ENCODE measurements at regions not wholly inside any gene's neighbourhood (a gene's known extent, or its start where the extent isn't known, plus 50 kb on each side); places are given as distances from the start of the nearest gene placed in this dataset.
"Not testable (repeated sequence)": the region's sequence is repeated elsewhere in the genome, so short reads cannot be mapped to it uniquely, and the experiment has no call there.

- DNase-seq (ENCODE audit: low spot score in 2 of 2), result no peak
- Histone ChIP-seq H3K9me3 (no peaks in the 10 kb centered on the region), H3K27me3 (ENCODE audit: low read depth) (no peaks in the 10 kb centered on the region), H3K4me1 (no peaks in the 10 kb centered on the region; the same call in 1 of the 2 replicates), H3K36me3 (replicated peaks) (no peaks in the 10 kb centered on the region), H3K4me3 (no peak overlapping the region)
- in situ Hi-C loops (cut with MboI; ENCODE audit: low sequenced_read_pairs), result no loop called here
These were observed 207.0 kb downstream of the MN1 start for GRCh38 chr22:27594474-27595134.

GRCh38 chr22:27596133-27596870, 205.3 kb downstream of the MN1 start:
- Histone ChIP-seq H3K36me3 (replicated peaks) (no peaks in the 10 kb centered on the region), H3K27me3 (ENCODE audit: low read depth) (no peaks in the 10 kb centered on the region), H3K4me3 (no peak overlapping the region), H3K9me3 (no peaks in the 10 kb centered on the region), H3K4me1 (no peaks in the 10 kb centered on the region; the same call in 1 of the 2 replicates)
- in situ Hi-C loops (cut with MboI; ENCODE audit: low sequenced_read_pairs), result no loop called here
- no peak for DNase-seq (ENCODE audit: low spot score in 2 of 2)

- no peaks in the 10 kb centered on the region for H3K36me3 ChIP-seq (replicated peaks)
- DNase-seq (ENCODE audit: low spot score in 2 of 2), result peak; percentile 27 to 73
- no peaks in the 10 kb centered on the region for H3K27me3 ChIP-seq (ENCODE audit: low read depth)
- H3K4me3 ChIP-seq, result no peak overlapping the region
- no peaks in the 10 kb centered on the region; the same call in 1 of the 2 replicates for H3K4me1 ChIP-seq
- in situ Hi-C loops (cut with MboI; ENCODE audit: low sequenced_read_pairs), result no loop called here
- H3K9me3 ChIP-seq, result no peaks in the 10 kb centered on the region
These were observed 203.7 kb downstream of the MN1 start for GRCh38 chr22:27597703-27598444.

DNA sequence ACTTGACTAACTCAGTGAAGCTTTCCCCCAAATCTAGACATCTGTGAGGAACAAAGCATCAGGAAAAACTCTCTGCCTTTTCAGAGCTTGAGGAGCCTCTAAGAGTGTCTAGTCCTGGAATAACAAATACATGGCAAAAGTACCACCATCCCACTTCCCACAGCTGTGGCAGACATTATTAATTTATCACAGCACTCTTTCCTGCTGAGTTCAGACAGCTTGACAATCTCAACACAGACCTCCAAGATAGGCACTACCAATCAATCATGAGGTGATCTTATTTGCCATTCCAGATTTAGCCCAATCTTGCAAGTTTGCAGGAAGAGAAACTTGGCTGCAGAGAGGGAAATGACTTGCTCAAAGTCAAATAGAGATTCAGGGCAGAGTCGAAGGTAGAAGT, 202.8 kb downstream of the MN1 start:
- Histone ChIP-seq H3K27me3 (ENCODE audit: low read depth) (no peaks in the 10 kb centered on the region), H3K4me3 (no peak overlapping the region), H3K4me1 (no peaks in the 10 kb centered on the region; the same call in 1 of the 2 replicates), H3K9me3 (no peaks in the 10 kb centered on the region), H3K36me3 (replicated peaks) (no peaks in the 10 kb centered on the region)
- DNase-seq (ENCODE audit: low spot score in 2 of 2), result no peak
- in situ Hi-C loops (cut with MboI; ENCODE audit: low sequenced_read_pairs), result no loop called here

DNA sequence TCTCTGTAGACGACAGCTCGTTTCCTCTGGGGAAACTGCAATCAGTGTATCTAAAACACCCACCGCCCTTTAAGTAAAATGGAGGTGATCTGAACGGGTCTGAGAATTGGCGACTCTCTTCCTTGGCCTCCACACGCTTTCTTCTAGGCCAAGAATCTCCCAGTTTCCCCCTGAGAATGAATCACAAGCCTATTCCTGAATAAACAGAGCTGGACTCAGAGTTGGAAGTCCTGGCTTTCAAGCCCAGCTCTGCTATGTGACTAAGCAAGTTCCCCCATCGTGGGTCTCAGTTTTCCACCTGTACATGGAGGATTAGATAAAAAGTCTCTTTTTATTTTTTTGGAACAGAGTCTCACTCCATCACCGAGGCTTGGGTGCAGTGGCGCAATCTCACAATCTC, 200.4 kb downstream of the MN1 start:
- no peak overlapping the region for H3K4me3 ChIP-seq

DNA sequence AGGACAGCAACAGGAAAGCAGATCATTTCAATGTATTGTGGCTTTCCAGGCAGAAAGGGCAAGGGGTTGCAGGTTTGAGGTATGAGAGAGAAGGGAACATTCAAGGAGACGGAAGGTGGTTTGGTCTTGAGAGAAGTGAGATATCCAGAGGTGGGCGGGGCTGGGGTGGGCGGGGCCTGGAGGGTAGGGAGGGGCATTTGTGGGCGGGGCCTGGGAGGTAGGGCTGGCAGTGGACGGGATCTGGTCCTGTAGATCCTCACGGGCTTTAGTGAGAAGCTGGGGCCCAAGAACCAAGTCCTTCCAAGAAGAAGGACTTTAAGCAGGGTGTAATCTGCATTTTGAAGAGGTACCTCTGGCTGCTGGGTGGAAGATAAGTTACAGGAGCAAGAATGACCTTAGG, 199.2 kb downstream of the MN1 start:
- no peak overlapping the region for H3K4me3 ChIP-seq
- H3K27me3 ChIP-seq (ENCODE audit: low read depth), result no peaks in the 10 kb centered on the region
- no peaks in the 10 kb centered on the region; the same call in 1 of the 2 replicates for H3K4me1 ChIP-seq
- H3K9me3 ChIP-seq, result no peaks in the 10 kb centered on the region
- no peaks in the 10 kb centered on the region for H3K36me3 ChIP-seq (replicated peaks)
- in situ Hi-C loops (cut with MboI; ENCODE audit: low sequenced_read_pairs), result no loop called here
- DNase-seq (ENCODE audit: low spot score in 2 of 2), result peak in 1 of 2 experiments; percentile 48

More for the DNA sequence above, 200.4 kb downstream of the MN1 start:
- Histone ChIP-seq H3K27me3 (ENCODE audit: low read depth) (no peaks in the 10 kb centered on the region), H3K9me3 (no peaks in the 10 kb centered on the region), H3K4me1 (no peaks in the 10 kb centered on the region; the same call in 1 of the 2 replicates), H3K36me3 (replicated peaks) (no peaks in the 10 kb centered on the region)
- no peak for DNase-seq (ENCODE audit: low spot score in 2 of 2)
- in situ Hi-C loops (cut with MboI; ENCODE audit: low sequenced_read_pairs), result no loop called here

- Histone ChIP-seq H3K9me3 (no peaks in the 10 kb centered on the region), H3K4me3 (no peak overlapping the region), H3K27me3 (ENCODE audit: low read depth) (no peaks in the 10 kb centered on the region), H3K36me3 (replicated peaks) (no peaks in the 10 kb centered on the region), H3K4me1 (no peaks in the 10 kb centered on the region)
- no peak for DNase-seq (ENCODE audit: low spot score in 2 of 2)
- in situ Hi-C loops (cut with MboI; ENCODE audit: low sequenced_read_pairs), result no loop called here
These were observed 198.3 kb downstream of the MN1 start for GRCh38 chr22:27603111-27603799.

DNA sequence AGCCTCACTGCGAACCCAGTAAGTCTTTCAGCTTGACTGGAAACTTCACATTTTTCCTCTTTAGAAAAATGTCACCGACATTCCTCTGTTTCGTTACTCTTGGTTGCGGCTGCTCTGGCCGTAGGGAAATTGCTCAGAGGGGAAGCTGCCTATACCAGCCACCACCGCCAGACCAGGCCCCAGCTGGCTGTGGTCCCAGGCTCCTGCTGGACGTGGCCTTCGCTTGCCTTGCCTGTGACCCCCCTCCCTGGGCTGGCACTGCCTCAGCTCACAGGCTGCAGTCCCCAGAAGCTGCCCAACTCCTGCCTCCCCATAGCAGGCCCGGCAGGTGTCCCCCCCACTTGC, 197.8 kb downstream of the MN1 start:
- H3K9me3 ChIP-seq, result no peaks in the 10 kb centered on the region
- no peaks in the 10 kb centered on the region for H3K36me3 ChIP-seq (replicated peaks)
- peaks cover 3% of the 10 kb centered on the region; the same call in 1 of the 2 replicates for H3K4me1 ChIP-seq
- no peak overlapping the region for H3K4me3 ChIP-seq
- DNase-seq (ENCODE audit: low spot score in 2 of 2), result no peak
- H3K27me3 ChIP-seq (ENCODE audit: low read depth), result no peaks in the 10 kb centered on the region
- in situ Hi-C loops (cut with MboI; ENCODE audit: low sequenced_read_pairs), result no loop called here

- Histone ChIP-seq H3K36me3 (replicated peaks) (no peaks in the 10 kb centered on the region), H3K4me3 (no peak overlapping the region), H3K4me1 (peaks cover 12% of the 10 kb centered on the region), H3K27me3 (ENCODE audit: low read depth) (no peaks in the 10 kb centered on the region), H3K9me3 (no peaks in the 10 kb centered on the region)
- in situ Hi-C loops (cut with MboI; ENCODE audit: low sequenced_read_pairs), result no loop called here
- no peak for DNase-seq (ENCODE audit: low spot score in 2 of 2)
These were observed 196.2 kb downstream of the MN1 start for GRCh38 chr22:27605390-27605789.

DNA sequence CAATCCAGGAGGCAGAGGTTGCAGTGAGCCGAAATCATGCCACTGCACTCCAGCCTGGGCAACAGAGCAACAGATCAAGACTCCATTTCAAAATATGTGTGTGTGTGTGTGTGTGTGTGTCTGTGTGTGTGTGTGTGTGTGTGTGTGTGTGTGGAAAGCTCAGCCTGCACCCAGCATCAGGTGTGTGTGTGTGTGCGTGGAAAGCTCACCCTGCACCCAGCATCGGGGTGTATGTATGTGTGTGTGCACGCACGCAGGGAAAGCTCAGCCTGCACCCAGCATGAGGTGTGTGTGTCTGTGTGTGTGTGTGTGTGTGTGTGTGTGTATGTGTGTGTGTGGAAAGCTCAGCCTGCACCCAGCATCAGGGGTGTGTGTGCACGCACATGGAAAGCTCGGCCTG, 193.8 kb downstream of the MN1 start:
- H3K27me3 ChIP-seq (ENCODE audit: low read depth); H3K4me3 ChIP-seq; in situ Hi-C loops (cut with MboI; ENCODE audit: low sequenced_read_pairs); DNase-seq (ENCODE audit: low spot score in 2 of 2); H3K36me3 ChIP-seq (replicated peaks); H3K9me3 ChIP-seq: not testable (repeated sequence)
- H3K4me1 ChIP-seq, result peaks cover 12% of the 10 kb centered on the region

DNA sequence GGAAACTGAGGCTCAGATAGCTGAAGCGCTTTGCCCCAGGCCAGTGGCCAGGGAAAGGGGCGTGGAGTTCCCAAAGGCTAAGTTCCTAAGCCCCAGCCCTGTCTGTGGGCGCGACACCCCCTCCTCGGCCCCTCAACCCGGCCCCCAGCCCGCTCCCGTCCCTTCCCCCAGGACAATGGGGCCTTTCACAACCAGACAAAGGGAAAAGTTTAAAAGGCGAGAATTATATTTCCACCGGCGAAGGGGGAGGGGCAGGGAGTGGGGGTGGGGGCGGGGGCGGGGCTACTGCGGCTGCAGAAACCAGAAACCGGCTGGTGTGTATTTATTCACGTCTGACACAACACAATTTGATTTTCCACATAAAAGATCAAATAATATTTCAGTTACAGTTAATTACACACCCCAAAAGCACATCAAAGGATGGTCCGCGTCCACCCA, 192.1 kb downstream of the MN1 start:
- in situ Hi-C loops (cut with MboI; ENCODE audit: low sequenced_read_pairs), result no loop called here
- Histone ChIP-seq H3K4me1 (peaks cover 12% of the 10 kb centered on the region), H3K4me3 (no peak overlapping the region), H3K27me3 (ENCODE audit: low read depth) (no peaks in the 10 kb centered on the region), H3K9me3 (no peaks in the 10 kb centered on the region), H3K36me3 (replicated peaks) (no peaks in the 10 kb centered on the region)
- peak; percentile 33 to 77 for DNase-seq (ENCODE audit: low spot score in 2 of 2)

GRCh38 chr22:27610164-27610563, 191.4 kb downstream of the MN1 start:
- H3K36me3 ChIP-seq (replicated peaks); in situ Hi-C loops (cut with MboI; ENCODE audit: low sequenced_read_pairs); H3K27me3 ChIP-seq (ENCODE audit: low read depth); DNase-seq (ENCODE audit: low spot score in 2 of 2); H3K9me3 ChIP-seq; H3K4me3 ChIP-seq: not testable (repeated sequence)
- peaks cover 12% of the 10 kb centered on the region for H3K4me1 ChIP-seq

DNA sequence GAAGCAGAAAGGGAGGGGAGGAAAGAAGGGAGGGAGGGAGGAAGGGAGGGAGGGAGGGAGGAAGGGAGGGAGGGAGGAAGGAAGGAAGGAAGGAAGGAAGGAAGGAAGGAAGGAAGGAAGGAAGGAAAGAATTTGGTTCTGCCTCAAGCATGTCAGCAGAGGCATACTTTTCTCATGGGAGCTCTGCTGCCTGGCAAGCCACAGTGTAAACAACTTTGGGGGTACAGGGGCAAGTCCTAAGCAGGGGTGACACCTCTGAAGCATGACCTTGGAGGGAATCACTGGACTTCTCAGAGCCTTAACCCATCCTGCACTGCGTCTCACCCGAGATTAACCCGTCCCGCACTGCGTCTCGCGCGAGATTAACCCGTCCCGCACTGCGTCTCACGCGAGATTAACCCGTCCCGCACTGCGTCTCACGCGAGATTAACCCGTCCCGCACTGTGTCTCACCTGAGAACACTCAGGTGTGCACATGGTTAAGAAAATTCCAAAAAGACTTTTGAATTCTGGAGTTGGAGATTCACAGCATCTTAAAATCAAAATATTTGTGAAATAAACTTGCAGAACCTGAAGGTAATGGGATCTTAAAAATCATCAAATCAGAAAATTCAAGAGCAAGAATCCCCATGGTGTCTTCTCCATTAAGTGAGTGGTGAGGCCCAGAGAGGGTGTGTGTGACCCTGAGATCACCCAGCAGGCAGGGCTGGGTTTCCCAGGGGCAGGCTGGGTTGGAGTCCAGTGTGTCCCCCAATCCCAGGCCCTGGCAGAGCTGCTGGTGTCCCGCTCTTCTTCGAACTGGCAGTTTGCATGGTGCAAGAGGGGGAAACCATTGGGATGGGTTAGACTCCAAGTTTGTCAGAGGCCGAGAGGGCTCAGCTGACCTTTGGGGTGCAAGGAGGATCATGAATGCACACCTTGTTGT, 190.4 kb downstream of the MN1 start:
- no peaks in the 10 kb centered on the region for H3K27me3 ChIP-seq (ENCODE audit: low read depth)
- no peak for DNase-seq (ENCODE audit: low spot score in 2 of 2)
- in situ Hi-C loops (cut with MboI; ENCODE audit: low sequenced_read_pairs), result no loop called here
- no peak overlapping the region for H3K4me3 ChIP-seq
- no peaks in the 10 kb centered on the region for H3K36me3 ChIP-seq (replicated peaks)
- no peaks in the 10 kb centered on the region for H3K9me3 ChIP-seq
- peaks cover 12% of the 10 kb centered on the region for H3K4me1 ChIP-seq
